ENCODE measurements at regions not wholly inside any gene's neighbourhood (a gene's known extent, or its start where the extent isn't known, plus 50 kb on each side); places are given as distances from the start of the nearest gene placed in this dataset.

GRCh38 chr4:162981823-162982222 lies 184.9 kb downstream of the NAF1 start (continued):
- no peak for TF ChIP-seq IKZF1 (conservative IDR thresholded peaks at IDR 0.05)
- TF ChIP-seq IRF4 (IDR thresholded peaks at IDR 0.05; ENCODE audit: low read depth, low read length): no peak
- TF ChIP-seq RBBP5 (conservative IDR thresholded peaks at IDR 0.05): no peak
- no peak for TF ChIP-seq ZNF274 (IDR thresholded peaks at IDR 0.05; ENCODE audit: insufficient read depth, insufficient read length)
- TF ChIP-seq MYC (IDR thresholded peaks at IDR 0.05; ENCODE audit: insufficient read depth, insufficient read length, insufficient replicate concordance, low read length, severe bottlenecking): no peak
- no peak for TF ChIP-seq RB1 (IDR thresholded peaks at IDR 0.05; ENCODE audit: borderline replicate concordance)
- no peak for TF ChIP-seq BCL11A (IDR thresholded peaks at IDR 0.05; ENCODE audit: low read depth, low read length)
- no peak for TF ChIP-seq CTCF (IDR thresholded peaks at IDR 0.05 in 2 of 3, conservative IDR thresholded peaks at IDR 0.05 in 1 of 3; ENCODE audit: control insufficient read depth in 2 of 3, extremely low read depth in 1 of 3, insufficient read depth in 1 of 3, low read depth in 3 of 3, low read length in 3 of 3)
- no peak for TF ChIP-seq ATF2 (IDR thresholded peaks at IDR 0.05; ENCODE audit: low read length)

- Histone ChIP-seq H4K20me1 (ENCODE audit: control insufficient read depth, insufficient read depth) (no peaks in the 10 kb centered on the region), H3K4me3 (no peak overlapping the region), H3K27ac (ENCODE audit: control insufficient read depth, insufficient read depth) (no peak overlapping the region), H2AFZ (ENCODE audit: control insufficient read depth, low read depth, low read length) (no peak overlapping the region), H3K27me3 (replicated peaks in 1 of 2; ENCODE audit: control insufficient read depth in 2 of 2, insufficient read depth in 2 of 2, low read length in 1 of 2) (no peaks in the 10 kb centered on the region), H3K4me1 (ENCODE audit: control insufficient read depth, insufficient read depth, low read length) (no peaks in the 10 kb centered on the region), H3K36me3 (ENCODE audit: control insufficient read depth in 2 of 2, insufficient read depth in 2 of 2, low read length in 1 of 2) (no peaks in the 10 kb centered on the region), H3K9me3 (replicated peaks; ENCODE audit: control insufficient read depth, insufficient read depth, low read length) (no peaks in the 10 kb centered on the region), H3K9ac (ENCODE audit: control insufficient read depth, insufficient read depth, low read length) (no peak overlapping the region), H3K4me2 (ENCODE audit: control insufficient read depth, insufficient read depth) (no peak overlapping the region), H3K79me2 (ENCODE audit: control insufficient read depth, insufficient read depth, low read length) (no peaks in the 10 kb centered on the region)
- CTCF ChIA-PET: no interaction called here
- intact Hi-C loops (cut with micrococcal nuclease; ENCODE audit: unreplicated experiment) (no loop called here), in situ Hi-C loops (cut with MboI) (no loop called here)
- ATAC-seq (no peak), DNase-seq (ENCODE audit: low read depth, low spot score) (no peak), FAIRE-seq (no peak)
- RAD21 ChIA-PET (ENCODE audit: unreplicated experiment): no interaction called here
- no peak for TF ChIP-seq TBL1XR1 (IDR thresholded peaks at IDR 0.05; ENCODE audit: low read depth, low read length)
- SMC1A ChIA-PET (ENCODE audit: uncharacterized antibody, unreplicated experiment): no interaction called here
- no TSS peak for BruUV-seq (replicated peaks)
- POLR2A ChIA-PET: no interaction called here
- 17% methylated on average over 2 of the region's 2 CpGs for WGBS (ENCODE audit: insufficient coverage, insufficient replicate concordance, low lambda C conversion rate, missing lambda C conversion rate)
Observed at GRCh38 chr4:162978398-162978797, 188.3 kb downstream of the NAF1 start.

Measured in GM12878 (cell line).